OCI-LY3 (cell line): ENCODE measurements at regions not wholly inside any gene's neighbourhood (a gene's known extent, or its start where the extent isn't known, plus 50 kb on each side); places are given as distances from the start of the nearest gene placed in this dataset.

Source experiments
- H2AFZ ChIP-seq: fragments of 200-600, 300-600 bp; shearing (Covaris generic); 2 replicates; pipeline ENCODE4 v1.6.0; 2014; ENCODE audit warnings: antibody characterized with exemption, low read depth, low read length
- H3K27ac ChIP-seq: fragments of 200-600, 300-600 bp; sonication (generic); 2 replicates; pipeline ENCODE4 v1.5.1; 2014; ENCODE audit warnings: mild to moderate bottlenecking, low read length, moderate library complexity, mixed read lengths
- H3K27me3 ChIP-seq: fragments of 200-600, 300-600 bp; sonication (generic); 2 replicates; pipeline ENCODE4 v1.6.1; 2014; ENCODE audit warnings: low read depth, low read length, mixed read lengths
- H3K36me3 ChIP-seq: fragments of 200-600, 300-600 bp; sonication (generic); replicated peaks from 2 replicates; pipeline ENCODE3; 2014; ENCODE audit warnings: low read depth, low read length, mixed read lengths
- H3K4me1 ChIP-seq: fragments of 300-600, 200-600 bp; sonication (generic); 2 replicates; pipeline ENCODE4 v1.6.1; 2014; ENCODE audit warnings: low read length, mixed read lengths
- H3K4me2 ChIP-seq: fragments of 200-600, 300-600 bp; sonication (generic); 2 replicates; pipeline ENCODE4 v1.6.1; 2014; ENCODE audit warnings: low read length, mixed read lengths
- H3K4me3 ChIP-seq: fragments of 300-600, 200-600 bp; sonication (generic); 2 replicates; pipeline ENCODE4 v1.5.1; 2014; ENCODE audit warnings: antibody characterized with exemption, mild to moderate bottlenecking, low read length, moderate library complexity
- H3K79me2 ChIP-seq: fragments of 300-600, 200-600 bp; shearing (Covaris generic); 2 replicates; pipeline ENCODE4 v1.6.1; 2014; ENCODE audit warnings: mild to moderate bottlenecking, low read length, mixed read lengths
- H3K9ac ChIP-seq: fragments of 300-600, 200-600 bp; shearing (Covaris generic); 2 replicates; pipeline ENCODE4 v1.6.0; 2014; ENCODE audit warnings: mild to moderate bottlenecking, low read length, moderate library complexity
- H3K9me3 ChIP-seq: fragments of 200-600, 300-600 bp; shearing (Covaris generic); 2 replicates; pipeline ENCODE4 v1.6.1; 2014; ENCODE audit warnings: low read length, mixed read lengths; ENCODE audit not compliant: insufficient read depth
- H4K20me1 ChIP-seq: fragments of 200-600, 300-600 bp; sonication (generic); 2 replicates; pipeline ENCODE4 v1.6.1; 2016; ENCODE audit warnings: low read length, mixed read lengths; ENCODE audit not compliant: insufficient read depth
- EZH2phosphoT487 ChIP-seq: fragments of 200-600 bp; shearing (Covaris generic); IDR thresholded peaks from 2 replicates; pipeline ENCODE4 v1.6.1; 2018; ENCODE audit warnings: antibody characterized with exemption, mixed run types, low read depth
- TF ChIP-seq, protein P1 (sequence below): fragments of 200-600, 300-600 bp; sonication (generic); IDR thresholded peaks from 2 replicates; pipeline ENCODE4 v1.5.1; 2014; ENCODE audit warnings: antibody characterized with exemption, low read length, low read depth

DNA sequence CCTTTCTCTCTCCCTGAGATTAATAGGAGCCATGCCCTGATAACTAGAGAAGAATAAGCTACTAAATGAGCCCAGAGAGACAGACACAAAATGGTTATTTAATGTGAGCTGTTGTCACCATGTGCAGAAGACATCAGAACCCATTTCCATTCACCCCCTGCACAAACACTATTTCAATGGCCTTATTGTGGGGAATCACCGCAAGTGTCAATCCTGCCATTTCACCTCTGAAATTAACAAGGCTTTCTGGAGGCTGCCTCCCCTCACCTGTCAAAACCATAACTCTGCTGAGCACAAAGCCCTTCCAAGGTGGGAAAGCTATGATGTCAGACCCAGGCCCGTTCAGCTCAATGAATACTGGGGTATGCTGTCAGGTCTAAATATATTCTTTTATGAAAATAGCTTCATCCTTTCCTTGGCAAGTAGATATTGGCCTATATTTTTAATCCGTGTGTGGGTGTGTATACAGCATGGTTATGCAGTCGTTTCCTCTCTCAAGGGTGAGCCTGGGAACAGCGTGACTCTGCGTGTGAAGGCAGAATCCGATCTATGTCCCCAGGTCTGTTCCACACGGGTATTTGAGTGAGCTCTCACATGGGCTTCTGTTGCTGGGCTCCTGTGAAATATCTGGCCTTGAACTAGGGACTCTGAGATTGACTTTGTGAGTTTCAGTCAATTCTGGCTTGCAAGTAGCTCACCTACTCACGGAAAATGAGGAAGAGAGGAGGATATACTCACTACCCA is 266.3 kb downstream of the FBXW7 start:
- Histone ChIP-seq H3K4me1 (no peaks in the 10 kb centered on the region), H3K27me3 (0 out of 2 replicates have a peak, but pooled peaks cover 3% of the 10 kb centered on the region), H2AFZ (no peak overlapping the region), H3K79me2 (no peaks in the 10 kb centered on the region), H3K9ac (no peak overlapping the region), H3K4me3 (no peak overlapping the region), H3K4me2 (no peak overlapping the region), H3K27ac (no peak overlapping the region), H3K9me3 (no peaks in the 10 kb centered on the region), H3K36me3 (no peaks in the 10 kb centered on the region), H4K20me1 (no peaks in the 10 kb centered on the region)
- TF ChIP-seq EZH2phosphoT487 = no peak

DNA sequence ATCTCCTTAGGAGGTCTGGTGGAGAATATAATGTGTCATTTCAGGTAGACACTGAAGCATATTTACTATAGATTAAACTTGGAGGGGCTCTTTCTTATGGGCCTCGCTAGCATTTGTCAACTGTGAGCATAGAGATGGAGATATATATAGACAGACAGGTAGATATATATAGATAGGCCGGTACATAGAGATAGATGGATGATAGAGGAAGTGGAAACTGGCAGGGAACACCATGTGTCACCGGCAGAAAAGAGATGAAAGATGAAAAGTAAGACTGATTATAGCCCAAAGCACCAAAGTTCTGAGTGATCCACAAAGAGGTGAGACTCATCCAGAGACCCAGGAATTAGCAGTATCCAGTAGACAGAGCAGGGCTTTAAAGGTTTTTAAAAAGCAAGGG is 268.1 kb downstream of the FBXW7 start:
- Histone ChIP-seq H3K9ac (no peak overlapping the region), H3K27me3 (0 out of 2 replicates have a peak, but pooled peaks cover 3% of the 10 kb centered on the region), H3K9me3 (no peaks in the 10 kb centered on the region), H3K79me2 (no peaks in the 10 kb centered on the region), H3K4me3 (no peak overlapping the region), H3K36me3 (no peaks in the 10 kb centered on the region), H4K20me1 (no peaks in the 10 kb centered on the region), H3K4me1 (no peaks in the 10 kb centered on the region), H2AFZ (no peak overlapping the region), H3K27ac (no peak overlapping the region), H3K4me2 (no peak overlapping the region)
- TF ChIP-seq, protein P1, sequence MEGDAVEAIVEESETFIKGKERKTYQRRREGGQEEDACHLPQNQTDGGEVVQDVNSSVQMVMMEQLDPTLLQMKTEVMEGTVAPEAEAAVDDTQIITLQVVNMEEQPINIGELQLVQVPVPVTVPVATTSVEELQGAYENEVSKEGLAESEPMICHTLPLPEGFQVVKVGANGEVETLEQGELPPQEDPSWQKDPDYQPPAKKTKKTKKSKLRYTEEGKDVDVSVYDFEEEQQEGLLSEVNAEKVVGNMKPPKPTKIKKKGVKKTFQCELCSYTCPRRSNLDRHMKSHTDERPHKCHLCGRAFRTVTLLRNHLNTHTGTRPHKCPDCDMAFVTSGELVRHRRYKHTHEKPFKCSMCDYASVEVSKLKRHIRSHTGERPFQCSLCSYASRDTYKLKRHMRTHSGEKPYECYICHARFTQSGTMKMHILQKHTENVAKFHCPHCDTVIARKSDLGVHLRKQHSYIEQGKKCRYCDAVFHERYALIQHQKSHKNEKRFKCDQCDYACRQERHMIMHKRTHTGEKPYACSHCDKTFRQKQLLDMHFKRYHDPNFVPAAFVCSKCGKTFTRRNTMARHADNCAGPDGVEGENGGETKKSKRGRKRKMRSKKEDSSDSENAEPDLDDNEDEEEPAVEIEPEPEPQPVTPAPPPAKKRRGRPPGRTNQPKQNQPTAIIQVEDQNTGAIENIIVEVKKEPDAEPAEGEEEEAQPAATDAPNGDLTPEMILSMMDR = no peak
- TF ChIP-seq EZH2phosphoT487 = no peak

- no peak overlapping the region for H3K4me2 ChIP-seq
- no peaks in the 10 kb centered on the region for H4K20me1 ChIP-seq
- H3K4me1 ChIP-seq = no peaks in the 10 kb centered on the region
- H3K79me2 ChIP-seq = no peaks in the 10 kb centered on the region
- no peak overlapping the region for H3K27ac ChIP-seq
- no peak overlapping the region for H2AFZ ChIP-seq
- H3K9me3 ChIP-seq = no peaks in the 10 kb centered on the region
- TF ChIP-seq, protein P1 = no peak
- TF ChIP-seq EZH2phosphoT487 = no peak
- H3K27me3 ChIP-seq = 0 out of 2 replicates have a peak, but pooled peaks cover 3% of the 10 kb centered on the region
- H3K36me3 ChIP-seq = no peaks in the 10 kb centered on the region
- no peak overlapping the region for H3K9ac ChIP-seq
- H3K4me3 ChIP-seq = no peak overlapping the region
Observed at GRCh38 chr4:152266831-152267480, 268.9 kb downstream of the FBXW7 start.

- TF ChIP-seq, protein P1 = no peak
- TF ChIP-seq EZH2phosphoT487 = no peak
- H3K4me3 ChIP-seq = no peak overlapping the region
- no peaks in the 10 kb centered on the region for H3K36me3 ChIP-seq
- no peak overlapping the region for H2AFZ ChIP-seq
- no peaks in the 10 kb centered on the region for H3K79me2 ChIP-seq
- 0 out of 2 replicates have a peak, but pooled peaks cover 3% of the 10 kb centered on the region for H3K27me3 ChIP-seq
- no peak overlapping the region for H3K27ac ChIP-seq
- no peaks in the 10 kb centered on the region for H4K20me1 ChIP-seq
- no peak overlapping the region for H3K4me2 ChIP-seq
- H3K4me1 ChIP-seq = no peaks in the 10 kb centered on the region
- H3K9me3 ChIP-seq = peaks cover 4% of the 10 kb centered on the region; the same call in 1 of the 2 replicates
- no peak overlapping the region for H3K9ac ChIP-seq
Observed at GRCh38 chr4:152265149-152265621, 270.7 kb downstream of the FBXW7 start.
